Common myeloid progenitor, CD34-positive (primary cell): ENCODE measurements at regions not wholly inside any gene's neighbourhood (a gene's known extent, or its start where the extent isn't known, plus 50 kb on each side); places are given as distances from the start of the nearest gene placed in this dataset.
"Not testable (repeated sequence)": the region's sequence is repeated elsewhere in the genome, so short reads cannot be mapped to it uniquely, and the experiment has no call there.

ENCODE experiments used
- CTCF ChIA-PET: fragments of 350-600 bp; sonication (Branson Sonifier 250); formaldehyde crosslinking; loops from one replicate; lab custom pipeline; 2021; ENCODE audit warnings: antibody characterized with exemption; lab: Charles Lee
- POLR2A ChIA-PET: fragments of 350-600 bp; sonication (Branson Sonifier 250); formaldehyde crosslinking; loops from one replicate; lab custom pipeline; 2021; ENCODE audit warnings: antibody characterized with exemption; lab: Charles Lee
- DNase-seq, 3 donors: peaks; one replicate each; pipeline versions ENCODE4 v3.0.0 to v3.0.0-alpha.2; 2013
- H3K27ac ChIP-seq, 2 experiments: 1 replicate in 1 of 2; 2 replicates in 1 of 2; pipeline ENCODE4 v1.7.0; 2013; ENCODE audit warnings: inconsistent platforms in 2 of 2, low read length in 2 of 2, mild to moderate bottlenecking in 2 of 2, low read depth in 1 of 2, moderate library complexity in 1 of 2; ENCODE audit not compliant: severe bottlenecking in 2 of 2, insufficient read depth in 1 of 2, poor library complexity in 1 of 2
- H3K27me3 ChIP-seq, 5 experiments: replicated peaks in 2 of 5; 1 replicate in 3 of 5; 2 replicates in 2 of 5; pipeline versions ENCODE4 v1.6.1 to v1.7.0; 2013; ENCODE audit warnings: low read length in 4 of 5, mild to moderate bottlenecking in 2 of 5, moderate library complexity in 2 of 5, inconsistent platforms in 1 of 5; ENCODE audit not compliant: insufficient read depth in 5 of 5, control insufficient read depth in 4 of 5
- H3K36me3 ChIP-seq, 4 experiments: 1 replicate in 2 of 4; 2 replicates in 2 of 4; pipeline versions ENCODE4 v1.6.1 to v1.7.0; 2013; ENCODE audit warnings: low read length in 3 of 4, control low read depth in 1 of 4, mild to moderate bottlenecking in 1 of 4; ENCODE audit not compliant: control insufficient read depth in 4 of 4, insufficient read depth in 4 of 4
- H3K4me1 ChIP-seq, 4 experiments: 1 replicate in 3 of 4; 2 replicates in 1 of 4; pipeline versions ENCODE4 v1.6.1 to v1.7.1; 2013; ENCODE audit warnings: low read length in 3 of 4, mild to moderate bottlenecking in 3 of 4, control low read depth in 1 of 4, inconsistent platforms in 1 of 4, moderate library complexity in 1 of 4; ENCODE audit not compliant: control insufficient read depth in 4 of 4, insufficient read depth in 4 of 4; ENCODE audit errors: control extremely low read depth in 1 of 4
- H3K4me3 ChIP-seq, 7 experiments: 1 replicate in 4 of 7; 2 replicates in 3 of 7; pipeline versions ENCODE4 v1.5.1 to v1.7.0; 2013; ENCODE audit warnings: mild to moderate bottlenecking in 7 of 7, low read length in 6 of 7, moderate library complexity in 6 of 7, inconsistent platforms in 2 of 7, low read depth in 2 of 7, control low read depth in 1 of 7; ENCODE audit not compliant: insufficient read depth in 4 of 7, control insufficient read depth in 1 of 7; ENCODE audit errors: extremely low read depth in 1 of 7
- H3K9me3 ChIP-seq, 5 experiments: 1 replicate in 4 of 5; 2 replicates in 1 of 5; pipeline versions ENCODE4 v1.6.1 to v1.7.1; 2013; ENCODE audit warnings: low read length in 4 of 5, mild to moderate bottlenecking in 2 of 5, inconsistent platforms in 1 of 5, low read depth in 1 of 5, moderate library complexity in 1 of 5; ENCODE audit not compliant: control insufficient read depth in 4 of 5, insufficient read depth in 2 of 5; ENCODE audit errors: control extremely low read depth in 1 of 5
- WGBS: methylation state at CpG from one replicate; pipeline ENCODE4 v1.1.5; 2013; ENCODE audit not compliant: insufficient coverage; 5-methylcytosine and 5-hydroxymethylcytosine counted together

GRCh38 chr6:10180138-10181074 is 234.5 kb downstream of the TFAP2A start:
- WGBS: 100% methylated on average over 7 of the region's 14 CpGs
- no peak overlapping the region for H3K27ac ChIP-seq

GRCh38 chr6:10177704-10178103 is 237.2 kb downstream of the TFAP2A start:
- no peak overlapping the region for H3K27ac ChIP-seq
- ChIA-PET CTCF (interaction anchor here (0.6 kb wide), 1 partner anchor 258 kb away, joined by 3 read pairs; no protein-coding TSS in a partner anchor), POLR2A (no interaction called here)
- H3K4me3 ChIP-seq: no peak overlapping the region
- H3K4me1 ChIP-seq: no peaks in the 10 kb centered on the region
- H3K36me3 ChIP-seq: no peaks in the 10 kb centered on the region
- peaks cover 0 to 2% (median 0%) of the 10 kb centered on the region in 5 experiments for H3K9me3 ChIP-seq
- H3K27me3 ChIP-seq: peaks cover 0 to 3% (median 0%) of the 10 kb centered on the region in 5 experiments
- no peak for DNase-seq

More at GRCh38 chr6:10180138-10181074, 234.5 kb downstream of the TFAP2A start:
- Histone ChIP-seq H3K9me3 (peaks cover 0 to 2% (median 0%) of the 10 kb centered on the region in 5 experiments), H3K36me3 (no peaks in the 10 kb centered on the region), H3K4me1 (no peaks in the 10 kb centered on the region), H3K4me3 (no peak overlapping the region), H3K27me3 (no peaks in the 10 kb centered on the region)
- POLR2A ChIA-PET: no interaction called here
- DNase-seq: no peak
- CTCF ChIA-PET: no interaction called here

DNA sequence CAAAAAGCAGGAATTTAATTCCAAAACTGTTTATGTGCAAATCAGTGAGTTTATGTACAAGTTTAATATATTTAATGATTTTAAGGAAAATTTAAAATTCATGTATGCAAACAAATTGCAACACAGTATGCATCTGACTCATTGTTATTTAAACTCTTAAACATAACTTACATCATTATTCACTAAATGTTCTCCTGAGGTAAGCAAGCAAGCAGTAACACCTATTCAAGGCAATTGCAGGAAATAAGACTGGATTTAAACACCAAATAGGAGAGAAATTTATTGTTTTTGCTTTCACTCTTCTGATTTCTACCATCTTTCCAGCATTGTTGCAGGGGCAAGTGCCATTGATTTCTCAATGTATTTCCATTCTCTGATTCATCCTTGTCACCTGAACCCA is 239.5 kb downstream of the TFAP2A start:
- H3K4me3 ChIP-seq: no peak overlapping the region
- no peaks in the 10 kb centered on the region for H3K4me1 ChIP-seq
- H3K9me3 ChIP-seq: peaks cover 0 to 2% (median 0%) of the 10 kb centered on the region in 5 experiments
- no peak for DNase-seq
- no peak overlapping the region for H3K27ac ChIP-seq
- peaks cover 0 to 3% (median 0%) of the 10 kb centered on the region in 5 experiments for H3K27me3 ChIP-seq
- ChIA-PET CTCF (no interaction called here), POLR2A (no interaction called here)
- H3K36me3 ChIP-seq: no peaks in the 10 kb centered on the region

DNA sequence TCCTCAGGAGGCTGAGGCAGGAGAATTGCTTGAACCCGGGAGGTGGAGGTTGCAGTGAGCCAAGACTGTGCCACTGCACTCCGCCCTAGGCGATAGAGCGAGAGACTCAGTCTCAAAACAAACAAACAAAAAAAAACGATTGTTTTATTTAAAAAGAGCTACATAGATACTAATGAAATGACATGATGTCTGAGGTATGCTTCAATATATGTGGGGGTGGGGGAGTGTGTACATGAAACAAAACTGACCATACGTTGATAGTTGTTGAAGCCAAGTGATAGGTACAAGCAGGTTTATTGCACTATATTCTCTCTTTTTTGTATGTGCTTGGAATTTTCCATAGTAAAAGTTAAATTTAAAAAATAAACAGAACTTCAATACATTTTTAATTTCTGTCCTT is 240.1 kb downstream of the TFAP2A start:
- no peaks in the 10 kb centered on the region for H3K4me1 ChIP-seq
- CTCF ChIA-PET: no interaction called here
- no CpG with 5 or more reads among the region's 6 CpGs for WGBS

DNA sequence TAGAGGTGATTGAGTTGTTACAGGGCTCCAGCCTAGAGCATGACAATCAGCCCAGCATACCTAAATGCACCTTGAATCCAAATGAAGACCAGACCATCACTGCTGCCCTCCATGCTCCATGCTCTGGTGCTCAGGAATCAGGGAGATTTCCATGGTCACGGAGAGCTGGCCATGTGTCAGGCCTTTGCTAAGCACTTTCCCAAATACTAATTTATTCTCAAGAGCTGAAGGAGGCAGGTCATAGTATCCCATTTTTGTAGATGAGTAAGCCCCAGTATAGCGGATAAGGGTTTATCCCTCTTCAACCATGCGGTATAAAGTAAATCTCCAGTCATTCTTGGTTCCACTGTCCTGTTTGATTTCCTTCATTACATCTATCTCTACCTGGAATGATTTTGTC is 240.8 kb downstream of the TFAP2A start:
- CTCF ChIA-PET: no interaction called here
- H3K27me3 ChIP-seq: peaks cover 0 to 3% (median 0%) of the 10 kb centered on the region in 5 experiments
- H3K4me3 ChIP-seq: no peak overlapping the region
- peaks cover 0 to 2% (median 0%) of the 10 kb centered on the region in 5 experiments for H3K9me3 ChIP-seq
- DNase-seq: no peak
- H3K27ac ChIP-seq: no peak overlapping the region
- no peaks in the 10 kb centered on the region for H3K36me3 ChIP-seq
- WGBS: 100% methylated on average over 1 of the region's 3 CpGs
- POLR2A ChIA-PET: no interaction called here
- H3K4me1 ChIP-seq: no peaks in the 10 kb centered on the region

More for the DNA sequence above, 240.1 kb downstream of the TFAP2A start:
- no peaks in the 10 kb centered on the region for H3K36me3 ChIP-seq
- DNase-seq: no peak
- H3K27me3 ChIP-seq: peaks cover 0 to 3% (median 0%) of the 10 kb centered on the region in 5 experiments
- peaks cover 0 to 2% (median 0%) of the 10 kb centered on the region in 5 experiments for H3K9me3 ChIP-seq
- POLR2A ChIA-PET: no interaction called here
- no peak overlapping the region for H3K27ac ChIP-seq
- no peak overlapping the region for H3K4me3 ChIP-seq

GRCh38 chr6:10171706-10172105 is 243.2 kb downstream of the TFAP2A start:
- H3K9me3 ChIP-seq, H3K36me3 ChIP-seq, H3K4me3 ChIP-seq, H3K27me3 ChIP-seq, POLR2A ChIA-PET, CTCF ChIA-PET, H3K27ac ChIP-seq, H3K4me1 ChIP-seq, DNase-seq: not testable (repeated sequence)
- WGBS: 96% methylated on average over 15 of the region's 29 CpGs

- POLR2A ChIA-PET: no interaction called here
- Histone ChIP-seq H3K4me1 (no peaks in the 10 kb centered on the region), H3K27ac (no peak overlapping the region), H3K36me3 (no peaks in the 10 kb centered on the region), H3K27me3 (peaks cover 0 to 3% (median 0%) of the 10 kb centered on the region in 5 experiments), H3K4me3 (no peak overlapping the region), H3K9me3 (peaks cover 0 to 2% (median under 1%) of the 10 kb centered on the region in 5 experiments)
- CTCF ChIA-PET: no interaction called here
- no peak for DNase-seq
- 94% methylated on average over 4 of the region's 5 CpGs for WGBS
Measured at GRCh38 chr6:10170816-10171215, 244.1 kb downstream of the TFAP2A start.
